ENCODE measurements at regions not wholly inside any gene's neighbourhood (a gene's known extent, or its start where the extent isn't known, plus 50 kb on each side); places are given as distances from the start of the nearest gene placed in this dataset.

DNA sequence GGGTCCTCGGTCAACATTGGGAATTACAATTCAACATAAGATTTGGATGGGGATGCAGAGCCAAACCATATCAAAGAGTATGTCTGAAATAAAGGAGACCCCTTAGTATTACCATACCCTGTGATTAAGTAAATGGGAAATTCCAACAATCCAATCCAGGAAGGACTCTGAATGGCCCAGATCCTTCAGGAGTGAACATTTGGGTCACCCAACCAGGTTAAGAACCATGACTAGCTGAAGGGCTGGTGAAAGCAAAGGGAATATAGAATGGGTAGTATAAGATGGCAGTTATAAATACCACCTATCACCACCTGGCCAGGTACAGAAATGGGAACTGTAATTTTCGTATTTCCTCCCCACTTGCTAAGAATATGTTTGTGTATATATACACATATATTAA lies 114.4 kb upstream of the CCDC196 start:
- H3K27me3 Mint-ChIP-seq: no peaks in the 10 kb centered on the region
- no peaks in the 10 kb centered on the region for H3K36me3 Mint-ChIP-seq
- ATAC-seq (no peak), DNase-seq (no peak)
- no peak overlapping the region for H3K4me3 Mint-ChIP-seq
- Histone ChIP-seq H3K27me3 (ENCODE audit: control insufficient read depth in 2 of 2, insufficient read depth in 2 of 2, low read length in 2 of 2) (no peaks in the 10 kb centered on the region), H3K4me1 (ENCODE audit: control insufficient read depth in 2 of 2, insufficient read depth in 2 of 2, low read length in 2 of 2) (no peaks in the 10 kb centered on the region), H3K9me3 (ENCODE audit: control insufficient read depth in 2 of 3, low read length in 3 of 3) (no peaks in the 10 kb centered on the region), H3K4me3 (ENCODE audit: low read length) (no peak overlapping the region), H3K36me3 (ENCODE audit: control insufficient read depth in 2 of 3, insufficient read depth in 3 of 3, low read length in 3 of 3) (no peaks in the 10 kb centered on the region), H3K27ac (ENCODE audit: low read depth, low read length) (no peak overlapping the region)
- ChIA-PET CTCF (no interaction called here), POLR2A (no interaction called here)
- H3K4me1 Mint-ChIP-seq: peaks cover 0 to 1% (median 0%) of the 10 kb centered on the region in 7 donors
- intact Hi-C loops (cut with micrococcal nuclease): no loop called here
- no peak overlapping the region for H3K27ac Mint-ChIP-seq
- H3K9me3 Mint-ChIP-seq: no peaks in the 10 kb centered on the region

DNA sequence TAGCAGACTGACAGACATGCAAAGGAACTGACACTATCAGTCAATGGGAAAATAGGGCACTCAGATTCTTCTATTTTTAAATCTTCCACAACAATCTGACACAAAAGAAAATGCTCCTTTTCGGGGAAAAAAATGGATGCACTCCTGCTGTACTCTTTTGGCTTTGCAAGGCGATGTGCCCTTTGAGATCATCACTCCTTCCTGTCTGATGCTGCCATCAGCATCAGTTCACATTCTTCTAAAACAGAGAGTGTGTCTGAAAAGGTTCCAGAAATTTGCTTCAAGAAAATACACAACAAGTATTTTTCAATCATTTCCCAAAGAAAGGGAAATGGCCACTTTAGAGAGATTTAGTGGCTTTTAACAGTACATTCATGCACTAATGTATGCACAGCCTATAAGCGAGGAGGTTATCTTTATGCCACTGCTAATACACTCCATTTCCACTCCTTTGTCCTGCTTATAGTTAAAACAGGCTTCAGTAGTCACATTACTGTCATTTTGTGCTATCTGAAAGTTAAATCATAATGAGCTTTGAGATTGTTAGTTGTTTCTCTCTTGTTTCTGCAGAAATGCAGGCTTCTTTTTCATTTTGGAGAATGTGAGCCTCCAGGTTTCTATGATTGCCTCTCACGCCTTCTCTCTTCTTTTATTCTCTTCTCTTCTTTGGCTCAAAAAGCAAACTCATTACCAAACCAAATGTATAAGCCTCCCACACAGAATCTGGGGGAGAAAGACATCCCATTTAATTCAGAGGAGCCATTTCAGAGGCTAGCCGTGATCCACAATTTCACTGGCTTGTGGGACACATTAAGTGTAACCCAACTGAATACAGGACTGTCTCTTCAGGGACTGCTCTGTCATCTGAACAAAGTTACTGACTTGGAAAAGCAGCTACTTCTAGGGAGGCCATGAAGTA lies 110.9 kb upstream of the CCDC196 start:
- Mint-ChIP-seq H3K36me3 (no peaks in the 10 kb centered on the region), H3K9me3 (no peaks in the 10 kb centered on the region), H3K4me3 (no peak overlapping the region), H3K27ac (no peak overlapping the region), H3K27me3 (peaks cover 0 to 4% (median 0%) of the 10 kb centered on the region in 5 donors), H3K4me1 (no peaks in the 10 kb centered on the region)
- ChIA-PET POLR2A (no interaction called here), CTCF (interaction anchor here (0.7 kb wide), 1 partner anchor 20 kb away, joined by 3 read pairs; no protein-coding TSS in a partner anchor)
- no peaks in the 10 kb centered on the region for H3K4me1 ChIP-seq (ENCODE audit: control insufficient read depth in 2 of 2, insufficient read depth in 2 of 2, low read length in 2 of 2)
- no peak overlapping the region for H3K27ac ChIP-seq (ENCODE audit: low read depth, low read length)
- no peak for ATAC-seq
- no peak overlapping the region for H3K4me3 ChIP-seq (ENCODE audit: low read length)
- H3K9me3 ChIP-seq (ENCODE audit: control insufficient read depth in 2 of 3, low read length in 3 of 3): no peaks in the 10 kb centered on the region
- no peaks in the 10 kb centered on the region for H3K36me3 ChIP-seq (ENCODE audit: control insufficient read depth in 2 of 3, insufficient read depth in 3 of 3, low read length in 3 of 3)
- intact Hi-C loops (cut with micrococcal nuclease): no loop called here
- no peaks in the 10 kb centered on the region for H3K27me3 ChIP-seq (ENCODE audit: control insufficient read depth in 2 of 2, insufficient read depth in 2 of 2, low read length in 2 of 2)
- DNase-seq: no peak

DNA sequence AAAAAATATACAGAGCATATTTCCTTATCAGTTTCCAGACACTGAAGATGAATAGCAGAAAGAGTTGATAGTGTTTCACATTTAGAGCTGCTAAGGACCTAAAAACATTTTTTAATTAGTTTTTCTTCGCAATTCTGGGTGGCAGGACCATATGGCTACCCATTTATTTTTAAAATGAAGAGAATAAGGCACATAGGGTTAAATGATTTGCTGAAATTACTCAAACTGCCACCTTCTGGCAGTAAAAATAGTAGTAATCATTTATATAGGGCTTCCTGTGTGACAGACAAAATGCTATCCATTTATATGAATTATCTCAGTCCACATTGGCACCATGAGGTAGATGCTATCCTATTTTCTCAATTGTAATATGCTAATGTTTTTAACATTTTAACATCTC lies 108.6 kb upstream of the CCDC196 start:
- intact Hi-C loops (cut with micrococcal nuclease): no loop called here
- no peaks in the 10 kb centered on the region for H3K27me3 ChIP-seq (ENCODE audit: control insufficient read depth in 2 of 2, insufficient read depth in 2 of 2, low read length in 2 of 2)
- Mint-ChIP-seq H3K27ac (no peak overlapping the region), H3K27me3 (peaks cover 0 to 4% (median 0%) of the 10 kb centered on the region in 5 donors), H3K4me1 (no peaks in the 10 kb centered on the region), H3K36me3 (no peaks in the 10 kb centered on the region), H3K4me3 (no peak overlapping the region), H3K9me3 (no peaks in the 10 kb centered on the region)
- no peaks in the 10 kb centered on the region for H3K9me3 ChIP-seq (ENCODE audit: control insufficient read depth in 2 of 3, low read length in 3 of 3)
- no peak for DNase-seq
- H3K4me3 ChIP-seq (ENCODE audit: low read length): no peak overlapping the region
- no peaks in the 10 kb centered on the region for H3K36me3 ChIP-seq (ENCODE audit: control insufficient read depth in 2 of 3, insufficient read depth in 3 of 3, low read length in 3 of 3)
- ATAC-seq: no peak
- ChIA-PET CTCF (interaction anchor here (0.8 kb wide), 2 partner anchors 442 to 826 kb away, joined by 3 to 4 read pairs; no protein-coding TSS in a partner anchor), POLR2A (no interaction called here)
- H3K4me1 ChIP-seq (ENCODE audit: control insufficient read depth in 2 of 2, insufficient read depth in 2 of 2, low read length in 2 of 2): no peaks in the 10 kb centered on the region
- no peak overlapping the region for H3K27ac ChIP-seq (ENCODE audit: low read depth, low read length)

DNA sequence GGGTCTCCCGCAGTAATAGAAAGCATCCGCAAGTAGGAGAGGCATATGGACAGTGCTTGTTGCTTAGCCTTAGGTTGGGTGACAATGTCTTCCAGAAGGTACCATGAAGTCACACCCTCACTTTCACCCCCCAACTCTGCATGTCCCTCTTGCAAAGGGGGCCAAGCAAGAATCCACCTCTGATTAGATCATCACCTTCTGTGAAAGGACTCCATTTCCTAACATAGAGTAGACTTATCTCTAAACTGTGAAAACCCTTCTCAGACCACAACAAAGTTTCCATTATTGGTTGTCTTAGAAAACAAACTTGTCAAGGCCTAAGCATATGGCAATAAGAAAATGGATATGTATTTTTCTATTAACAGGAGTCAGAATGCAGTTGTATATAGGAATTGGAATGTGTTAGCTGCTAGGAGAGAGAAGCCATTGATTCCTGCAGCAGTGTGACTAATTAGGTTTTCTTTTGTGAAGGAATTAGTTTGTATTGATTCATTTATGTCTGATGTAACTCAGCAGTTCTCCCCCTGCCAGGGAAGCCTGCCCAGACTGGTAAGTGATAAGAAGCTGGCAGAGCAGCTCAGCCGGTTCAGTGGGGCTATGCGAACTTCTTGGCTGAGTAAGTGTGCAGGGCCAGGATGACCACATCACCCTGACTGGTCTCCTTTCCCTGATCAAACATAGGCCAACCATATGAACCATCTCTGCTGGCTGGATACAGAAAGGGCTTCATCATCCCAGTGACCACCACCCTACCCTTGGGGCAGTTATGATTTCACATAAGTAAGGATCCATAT lies 107.3 kb upstream of the CCDC196 start:
- Histone ChIP-seq H3K9me3 (ENCODE audit: control insufficient read depth in 2 of 3, low read length in 3 of 3) (no peaks in the 10 kb centered on the region), H3K36me3 (ENCODE audit: control insufficient read depth in 2 of 3, insufficient read depth in 3 of 3, low read length in 3 of 3) (no peaks in the 10 kb centered on the region), H3K4me1 (ENCODE audit: control insufficient read depth in 2 of 2, insufficient read depth in 2 of 2, low read length in 2 of 2) (no peaks in the 10 kb centered on the region), H3K27me3 (ENCODE audit: control insufficient read depth in 2 of 2, insufficient read depth in 2 of 2, low read length in 2 of 2) (no peaks in the 10 kb centered on the region), H3K27ac (ENCODE audit: low read depth, low read length) (no peak overlapping the region), H3K4me3 (ENCODE audit: low read length) (no peak overlapping the region)
- peaks cover 0 to 4% (median 0%) of the 10 kb centered on the region in 5 donors for H3K27me3 Mint-ChIP-seq
- no peaks in the 10 kb centered on the region for H3K4me1 Mint-ChIP-seq
- no peaks in the 10 kb centered on the region for H3K36me3 Mint-ChIP-seq
- intact Hi-C loops (cut with micrococcal nuclease): no loop called here
- no peak for DNase-seq
- ATAC-seq: no peak
- ChIA-PET CTCF (interaction anchor here (0.5 kb wide), 1 partner anchor 1213 kb away, joined by 5 read pairs; no protein-coding TSS in a partner anchor), POLR2A (no interaction called here)
- no peak overlapping the region for H3K27ac Mint-ChIP-seq
- no peak overlapping the region for H3K4me3 Mint-ChIP-seq
- no peaks in the 10 kb centered on the region for H3K9me3 Mint-ChIP-seq

DNA sequence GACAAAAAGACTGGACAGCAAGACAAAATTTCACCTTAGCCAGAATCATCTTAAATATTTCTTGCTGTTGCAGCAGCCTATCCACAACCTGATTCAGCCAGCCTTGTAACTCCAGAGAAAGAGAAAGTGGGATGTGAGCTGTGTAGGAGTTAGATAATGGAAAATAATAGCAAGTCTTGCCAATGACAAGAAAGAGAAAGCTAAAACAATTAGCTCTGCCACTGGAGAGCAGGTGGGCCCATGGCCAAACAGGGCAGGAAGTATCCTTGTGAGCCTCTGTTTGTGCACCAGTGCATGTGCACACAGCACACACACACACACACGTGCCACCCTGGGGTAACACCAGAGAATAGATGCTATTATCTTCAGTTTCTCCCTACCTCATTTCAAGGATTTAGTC lies 106.0 kb upstream of the CCDC196 start:
- no peak overlapping the region for H3K27ac ChIP-seq (ENCODE audit: low read depth, low read length)
- Mint-ChIP-seq H3K4me3 (no peak overlapping the region), H3K4me1 (no peaks in the 10 kb centered on the region), H3K9me3 (no peaks in the 10 kb centered on the region), H3K27ac (no peak overlapping the region), H3K36me3 (no peaks in the 10 kb centered on the region), H3K27me3 (peaks cover 0 to 4% (median 0%) of the 10 kb centered on the region in 5 donors)
- H3K4me1 ChIP-seq (ENCODE audit: control insufficient read depth in 2 of 2, insufficient read depth in 2 of 2, low read length in 2 of 2): no peaks in the 10 kb centered on the region
- H3K36me3 ChIP-seq (ENCODE audit: control insufficient read depth in 2 of 3, insufficient read depth in 3 of 3, low read length in 3 of 3): no peaks in the 10 kb centered on the region
- ATAC-seq (no peak), DNase-seq (no peak)
- intact Hi-C loops (cut with micrococcal nuclease): no loop called here
- H3K27me3 ChIP-seq (ENCODE audit: control insufficient read depth in 2 of 2, insufficient read depth in 2 of 2, low read length in 2 of 2): no peaks in the 10 kb centered on the region
- no peaks in the 10 kb centered on the region for H3K9me3 ChIP-seq (ENCODE audit: control insufficient read depth in 2 of 3, low read length in 3 of 3)
- POLR2A ChIA-PET: no interaction called here
- H3K4me3 ChIP-seq (ENCODE audit: low read length): no peak overlapping the region
- CTCF ChIA-PET: no interaction called here

DNA sequence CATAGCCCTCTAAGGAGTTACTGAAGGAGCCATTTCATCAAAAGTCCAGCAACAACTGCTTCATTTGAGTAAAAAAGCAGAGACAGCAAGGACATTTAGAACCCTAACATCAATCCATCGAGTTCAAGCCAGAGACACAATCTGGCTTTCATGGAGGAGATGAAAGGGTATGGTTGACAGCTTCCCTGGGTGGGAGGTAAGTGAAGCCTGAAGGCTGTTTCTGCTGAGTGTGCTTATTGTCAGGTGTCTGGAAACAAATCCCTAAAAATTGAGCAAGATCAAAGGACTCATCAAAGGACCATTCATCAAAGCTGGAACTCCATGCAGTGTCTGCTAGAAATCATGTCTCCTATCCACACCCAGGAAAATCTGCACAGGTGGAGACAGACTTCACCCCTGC lies 104.4 kb upstream of the CCDC196 start:
- H3K27ac Mint-ChIP-seq: no peak overlapping the region
- no peaks in the 10 kb centered on the region for H3K9me3 Mint-ChIP-seq
- H3K4me3 Mint-ChIP-seq: no peak overlapping the region
- DNase-seq: no peak
- H3K4me1 Mint-ChIP-seq: no peaks in the 10 kb centered on the region
- no peak for ATAC-seq
- H3K36me3 Mint-ChIP-seq: no peaks in the 10 kb centered on the region
- POLR2A ChIA-PET: no interaction called here
- no peak overlapping the region for H3K4me3 ChIP-seq (ENCODE audit: low read length)
- H3K27me3 Mint-ChIP-seq: peaks cover 0 to 4% (median 0%) of the 10 kb centered on the region in 5 donors
- CTCF ChIA-PET: no interaction called here
- H3K9me3 ChIP-seq (ENCODE audit: control insufficient read depth in 2 of 3, low read length in 3 of 3): no peaks in the 10 kb centered on the region
- H3K36me3 ChIP-seq (ENCODE audit: control insufficient read depth in 2 of 3, insufficient read depth in 3 of 3, low read length in 3 of 3): no peaks in the 10 kb centered on the region
- no peaks in the 10 kb centered on the region for H3K27me3 ChIP-seq (ENCODE audit: control insufficient read depth in 2 of 2, insufficient read depth in 2 of 2, low read length in 2 of 2)
- no peak overlapping the region for H3K27ac ChIP-seq (ENCODE audit: low read depth, low read length)
- intact Hi-C loops (cut with micrococcal nuclease): no loop called here
- H3K4me1 ChIP-seq (ENCODE audit: control insufficient read depth in 2 of 2, insufficient read depth in 2 of 2, low read length in 2 of 2): no peaks in the 10 kb centered on the region

Measured in naive thymus-derived CD4-positive, alpha-beta T cell (primary cell).